ENCODE measurements at regions not wholly inside any gene's neighbourhood (a gene's known extent, or its start where the extent isn't known, plus 50 kb on each side); places are given as distances from the start of the nearest gene placed in this dataset.

DNA sequence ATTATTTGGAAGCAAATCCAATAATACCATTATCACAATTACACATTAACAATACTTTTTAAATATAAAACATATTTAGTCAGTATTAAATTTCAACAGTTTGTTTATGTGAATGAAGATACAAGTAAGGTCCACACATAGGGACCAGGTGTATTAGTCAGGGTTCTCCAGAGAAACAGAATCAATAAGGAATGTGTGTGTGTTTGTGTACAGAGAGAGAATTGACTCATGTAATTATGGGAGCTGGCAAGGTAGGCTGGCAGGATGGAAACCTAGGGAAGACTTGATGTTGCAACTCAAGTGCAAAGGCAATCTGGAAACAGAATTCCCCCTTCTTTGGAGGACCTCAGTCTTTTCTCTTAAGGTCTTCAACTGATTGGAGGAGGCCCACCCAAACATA, 123.2 kb upstream of the OTX2 start:
- DNase-seq = no peak
- intact Hi-C loops (cut with micrococcal nuclease) = no loop called here
- POLR2A ChIA-PET = no interaction called here
- H3K27me3 Mint-ChIP-seq = no peaks in the 10 kb centered on the region
- no peaks in the 10 kb centered on the region for H3K4me1 Mint-ChIP-seq (ENCODE audit: low read depth)
- CTCF ChIA-PET = interaction anchor here (0.6 kb wide), 1 partner anchor 59 kb away, joined by 3 read pairs; no protein-coding TSS in a partner anchor
- no peaks in the 10 kb centered on the region for H3K36me3 Mint-ChIP-seq
- H3K27ac Mint-ChIP-seq = no peak overlapping the region
- no peaks in the 10 kb centered on the region for H3K9me3 Mint-ChIP-seq
- H3K4me3 Mint-ChIP-seq = no peak overlapping the region

DNA sequence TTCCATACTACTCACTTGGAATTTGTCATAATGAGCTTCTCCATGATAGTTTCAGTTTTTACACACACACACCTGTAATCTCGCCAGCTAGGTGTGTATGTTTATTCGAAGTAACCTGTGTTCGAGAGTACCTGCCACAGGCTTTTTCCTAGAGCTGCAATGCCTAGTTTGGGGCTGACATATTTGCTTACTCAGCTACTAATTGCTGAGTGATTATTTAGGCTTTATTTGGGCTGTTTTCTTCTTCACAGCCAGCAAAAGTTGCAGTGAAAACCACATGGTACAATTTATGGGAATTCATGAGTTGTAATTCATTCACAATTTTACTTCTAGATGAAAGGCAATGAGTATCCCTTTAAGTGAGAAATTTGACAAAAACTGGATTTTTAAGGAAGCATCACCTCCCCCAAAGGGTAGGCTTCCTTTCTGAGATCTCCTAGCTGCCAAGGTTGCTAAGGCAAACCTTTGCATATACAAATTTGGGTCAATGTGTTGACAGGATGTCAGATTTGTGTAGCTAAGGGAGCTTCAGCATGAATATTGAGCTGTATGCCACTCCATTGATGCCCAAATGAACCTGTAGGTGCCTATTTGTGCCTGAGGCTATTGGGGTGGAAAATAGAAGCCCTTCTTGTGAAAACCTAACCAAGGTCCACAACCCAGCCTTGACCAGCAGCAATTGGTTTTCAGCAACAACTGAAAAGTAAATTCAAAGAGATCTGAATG, 108.7 kb upstream of the OTX2 start:
- intact Hi-C loops (cut with micrococcal nuclease) = no loop called here
- no peak overlapping the region for H3K27ac Mint-ChIP-seq
- H3K9me3 Mint-ChIP-seq = peaks cover 6% of the 10 kb centered on the region
- ChIA-PET CTCF (no interaction called here), POLR2A (no interaction called here)
- H3K36me3 Mint-ChIP-seq = no peaks in the 10 kb centered on the region
- no peaks in the 10 kb centered on the region for H3K4me1 Mint-ChIP-seq (ENCODE audit: low read depth)
- H3K4me3 Mint-ChIP-seq = no peak overlapping the region
- DNase-seq = no peak
- peaks cover 2% of the 10 kb centered on the region for H3K27me3 Mint-ChIP-seq

DNA sequence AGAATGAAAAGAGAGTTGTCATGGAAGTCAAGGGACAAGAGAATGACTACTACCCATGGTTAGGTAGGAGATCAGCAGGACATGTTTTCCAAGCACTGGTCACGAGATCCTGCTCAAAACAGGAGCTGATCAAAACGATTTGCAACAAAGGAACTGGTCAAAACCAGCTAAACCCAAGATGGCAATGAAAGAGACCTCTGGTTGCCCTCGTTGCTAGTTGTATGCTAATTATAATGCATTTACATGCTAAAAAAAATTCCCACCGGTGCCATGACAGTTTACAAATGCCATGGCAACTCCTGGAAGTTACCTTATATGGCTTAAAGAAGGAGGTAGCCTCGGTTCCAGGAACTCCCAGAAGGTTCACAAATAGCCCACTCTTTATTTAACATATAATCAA, 95.0 kb upstream of the OTX2 start:
- Mint-ChIP-seq H3K9me3 (no peaks in the 10 kb centered on the region), H3K4me1 (ENCODE audit: low read depth) (no peaks in the 10 kb centered on the region), H3K27ac (no peak overlapping the region), H3K4me3 (no peak overlapping the region), H3K27me3 (peaks cover 9% of the 10 kb centered on the region), H3K36me3 (no peaks in the 10 kb centered on the region)
- no peak for DNase-seq
- intact Hi-C loops (cut with micrococcal nuclease) = no loop called here
- ChIA-PET CTCF (no interaction called here), POLR2A (no interaction called here)

DNA sequence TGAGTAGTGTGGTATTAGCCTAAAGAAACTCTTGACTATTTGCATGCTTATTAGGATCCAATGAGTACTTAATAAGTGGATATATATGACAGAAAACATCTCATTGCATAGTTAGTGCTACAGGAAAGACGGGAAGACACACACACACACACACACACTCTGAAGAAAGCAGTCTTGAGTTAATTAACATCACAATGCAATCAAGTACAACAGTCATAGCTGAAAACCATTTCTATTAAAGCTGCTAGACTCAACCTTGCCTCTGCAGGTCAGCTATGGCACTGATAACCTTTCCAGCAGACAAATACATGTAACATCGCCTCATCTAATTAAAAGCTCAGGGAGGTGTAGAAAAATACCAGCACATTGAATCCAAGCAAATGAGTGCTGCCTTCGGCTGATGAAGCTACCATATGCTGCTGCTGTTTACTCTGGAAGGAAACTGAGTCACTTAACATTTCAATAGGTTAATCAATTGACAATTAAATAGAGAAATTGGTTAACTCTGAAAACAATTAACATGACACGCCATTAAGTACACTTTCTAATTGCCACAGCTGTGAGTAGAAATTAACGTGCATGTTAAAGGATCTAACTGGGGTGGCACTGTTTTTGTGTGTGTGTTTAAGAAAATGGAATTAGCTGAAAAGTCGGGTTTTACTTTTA, 93.2 kb upstream of the OTX2 start:
- Mint-ChIP-seq H3K36me3 (no peaks in the 10 kb centered on the region), H3K27ac (no peak overlapping the region), H3K4me3 (no peak overlapping the region), H3K4me1 (ENCODE audit: low read depth) (no peaks in the 10 kb centered on the region), H3K9me3 (no peaks in the 10 kb centered on the region), H3K27me3 (peaks cover 11% of the 10 kb centered on the region)
- ChIA-PET POLR2A (no interaction called here), CTCF (no interaction called here)
- intact Hi-C loops (cut with micrococcal nuclease) = no loop called here
- DNase-seq = no peak

DNA sequence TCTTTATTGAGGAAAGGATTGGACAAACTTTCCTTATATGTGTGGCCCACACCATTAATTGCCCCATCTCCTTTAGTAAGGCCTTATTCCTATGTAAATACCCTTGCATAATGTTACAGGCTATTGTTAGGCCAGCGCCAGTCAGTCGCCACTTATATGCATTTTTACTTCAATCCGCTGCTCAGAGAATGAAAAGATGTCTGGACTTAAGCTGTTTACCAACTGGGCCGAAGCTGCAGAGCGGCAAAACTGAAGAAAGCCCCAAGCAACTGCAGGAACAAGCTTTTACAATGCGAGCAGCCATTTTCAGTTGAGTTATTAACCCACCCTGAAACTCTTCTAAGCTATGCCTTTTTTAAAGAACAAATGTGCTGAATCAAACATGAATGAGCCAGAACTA, 92.1 kb upstream of the OTX2 start:
- ChIA-PET POLR2A (no interaction called here), CTCF (no interaction called here)
- Mint-ChIP-seq H3K27ac (no peak overlapping the region), H3K9me3 (no peaks in the 10 kb centered on the region), H3K27me3 (peaks cover 11% of the 10 kb centered on the region), H3K36me3 (no peaks in the 10 kb centered on the region), H3K4me3 (no peak overlapping the region), H3K4me1 (ENCODE audit: low read depth) (no peaks in the 10 kb centered on the region)
- DNase-seq = no peak
- intact Hi-C loops (cut with micrococcal nuclease) = no loop called here

DNA sequence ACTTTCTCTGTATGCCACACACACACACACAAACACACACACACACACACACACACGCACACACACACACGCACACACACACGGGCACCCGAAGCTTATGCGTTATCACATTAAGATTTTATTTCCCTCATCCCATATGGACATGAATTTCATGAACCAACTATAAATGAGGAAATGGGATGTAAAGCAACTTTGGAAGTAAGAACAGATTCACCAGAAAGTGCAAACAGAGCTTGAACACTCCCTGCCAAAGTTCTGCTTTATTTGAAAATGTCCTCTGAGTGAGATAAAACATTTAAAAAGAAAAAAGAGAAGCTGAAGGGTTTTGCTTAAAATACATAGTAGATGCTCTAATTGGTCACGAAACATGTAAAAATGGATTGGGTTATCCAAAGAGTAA, 90.4 kb upstream of the OTX2 start:
- no peak overlapping the region for H3K27ac Mint-ChIP-seq
- ChIA-PET POLR2A (no interaction called here), CTCF (no interaction called here)
- H3K9me3 Mint-ChIP-seq = no peaks in the 10 kb centered on the region
- no peak overlapping the region for H3K4me3 Mint-ChIP-seq
- H3K4me1 Mint-ChIP-seq (ENCODE audit: low read depth) = no peaks in the 10 kb centered on the region
- DNase-seq = no peak
- H3K27me3 Mint-ChIP-seq = peaks cover 13% of the 10 kb centered on the region
- intact Hi-C loops (cut with micrococcal nuclease) = no loop called here
- H3K36me3 Mint-ChIP-seq = no peaks in the 10 kb centered on the region

DNA sequence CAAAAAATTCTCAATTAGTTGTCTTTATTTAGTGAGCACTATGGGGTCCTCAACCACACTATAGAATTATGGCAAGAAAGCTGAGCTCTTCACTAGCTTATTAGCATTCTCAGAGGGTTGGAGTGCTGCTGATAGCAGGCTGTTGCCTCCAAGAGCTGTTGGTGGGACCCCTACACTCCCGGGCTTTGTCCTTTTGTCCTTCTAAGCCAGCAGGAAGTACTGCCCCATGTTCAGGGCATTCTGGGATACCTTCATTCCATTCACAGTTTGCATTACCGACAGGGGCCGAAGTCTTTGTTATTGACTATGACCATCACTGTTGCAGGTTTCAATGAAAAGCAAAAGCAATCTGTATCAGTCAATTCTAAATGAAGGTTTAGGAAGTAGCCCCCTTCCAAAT, 89.5 kb upstream of the OTX2 start:
- peaks cover 10% of the 10 kb centered on the region for H3K27me3 Mint-ChIP-seq
- POLR2A ChIA-PET = no interaction called here
- no peaks in the 10 kb centered on the region for H3K4me1 Mint-ChIP-seq (ENCODE audit: low read depth)
- intact Hi-C loops (cut with micrococcal nuclease) = no loop called here
- no peaks in the 10 kb centered on the region for H3K36me3 Mint-ChIP-seq
- H3K4me3 Mint-ChIP-seq = no peak overlapping the region
- CTCF ChIA-PET = no interaction called here
- H3K27ac Mint-ChIP-seq = no peak overlapping the region
- no peak for DNase-seq
- H3K9me3 Mint-ChIP-seq = no peaks in the 10 kb centered on the region

DNA sequence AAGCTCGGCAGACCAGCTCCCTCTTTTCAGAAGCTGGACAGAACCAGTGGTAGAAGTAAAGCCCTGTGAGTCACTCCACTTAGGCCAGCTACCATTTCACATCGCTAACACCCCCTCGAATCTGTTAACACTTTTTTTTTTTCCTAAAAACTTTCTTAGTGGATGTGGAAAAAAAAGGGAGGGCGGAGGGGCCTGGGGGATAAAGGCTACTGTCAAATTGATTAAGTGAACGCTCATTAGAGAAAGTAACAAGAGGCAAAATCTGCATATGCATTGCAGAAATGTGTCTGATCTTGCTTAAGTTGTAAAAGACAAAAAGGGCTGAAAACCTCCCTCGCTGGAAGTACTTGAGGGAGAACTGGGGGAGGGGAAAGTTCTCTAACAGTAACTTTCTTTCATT, 86.6 kb upstream of the OTX2 start:
- peaks cover 15% of the 10 kb centered on the region for H3K27me3 Mint-ChIP-seq

DNA sequence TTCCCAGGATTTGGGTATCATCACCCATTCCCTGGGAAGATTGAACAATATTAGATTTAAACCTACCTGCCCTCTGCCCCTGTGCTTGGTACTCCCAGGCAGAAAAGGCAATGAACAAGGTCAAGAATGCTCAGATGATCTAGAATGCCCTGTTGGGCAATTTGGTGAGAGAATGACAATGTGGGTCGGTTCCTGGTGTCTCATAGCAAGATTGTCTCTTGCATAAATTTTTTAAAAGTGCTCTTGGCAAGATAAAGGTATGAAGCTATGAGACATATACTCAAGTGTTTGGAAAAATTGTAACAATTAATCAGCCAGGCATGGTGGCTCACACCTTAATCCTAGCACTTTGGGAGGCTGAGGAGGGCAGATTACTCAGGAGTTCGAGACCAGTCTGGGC, 86.0 kb upstream of the OTX2 start:
- no peaks in the 10 kb centered on the region for H3K9me3 Mint-ChIP-seq
- H3K27ac Mint-ChIP-seq = no peak overlapping the region
- ChIA-PET POLR2A (no interaction called here), CTCF (interaction anchor here (0.6 kb wide), 1 partner anchor 237 kb away, joined by 3 read pairs; no protein-coding TSS in a partner anchor)
- DNase-seq = no peak
- peaks cover 18% of the 10 kb centered on the region for H3K27me3 Mint-ChIP-seq
- intact Hi-C loops (cut with micrococcal nuclease) = no loop called here
- H3K4me3 Mint-ChIP-seq = no peak overlapping the region
- H3K36me3 Mint-ChIP-seq = no peaks in the 10 kb centered on the region
- H3K4me1 Mint-ChIP-seq (ENCODE audit: low read depth) = no peaks in the 10 kb centered on the region

More for the DNA sequence above, 86.6 kb upstream of the OTX2 start:
- H3K36me3 Mint-ChIP-seq = no peaks in the 10 kb centered on the region
- no peaks in the 10 kb centered on the region for H3K9me3 Mint-ChIP-seq
- ChIA-PET POLR2A (no interaction called here), CTCF (interaction anchor here (0.6 kb wide), 1 partner anchor 238 kb away, joined by 3 read pairs; no protein-coding TSS in a partner anchor)
- H3K4me1 Mint-ChIP-seq (ENCODE audit: low read depth) = no peaks in the 10 kb centered on the region
- no peak overlapping the region for H3K4me3 Mint-ChIP-seq
- H3K27ac Mint-ChIP-seq = no peak overlapping the region
- intact Hi-C loops (cut with micrococcal nuclease) = no loop called here
- no peak for DNase-seq

DNA sequence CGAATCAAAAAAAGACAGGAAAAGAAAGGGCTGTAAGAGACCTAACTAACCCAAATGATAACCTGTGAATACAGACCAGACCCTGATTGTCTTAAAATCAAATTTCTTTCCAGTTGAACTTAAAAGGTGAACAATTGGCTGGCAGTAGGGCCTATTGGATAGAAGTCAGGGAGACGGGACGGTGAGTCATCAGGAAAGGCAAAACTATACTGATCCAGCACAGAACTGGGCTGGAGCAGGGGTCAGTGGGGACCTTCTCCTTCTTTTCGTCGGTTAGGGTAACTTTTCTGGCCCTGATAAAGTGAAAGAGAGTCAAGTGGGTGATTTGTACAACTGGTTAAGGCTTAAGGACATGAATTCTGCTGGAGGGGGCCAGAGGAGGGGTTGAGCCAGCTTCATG, 84.9 kb upstream of the OTX2 start:
- Mint-ChIP-seq H3K27ac (no peak overlapping the region), H3K27me3 (peaks cover 20% of the 10 kb centered on the region), H3K4me3 (no peak overlapping the region), H3K9me3 (no peaks in the 10 kb centered on the region), H3K4me1 (ENCODE audit: low read depth) (no peaks in the 10 kb centered on the region), H3K36me3 (no peaks in the 10 kb centered on the region)
- ChIA-PET POLR2A (no interaction called here), CTCF (no interaction called here)
- intact Hi-C loops (cut with micrococcal nuclease) = no loop called here
- no peak for DNase-seq

DNA sequence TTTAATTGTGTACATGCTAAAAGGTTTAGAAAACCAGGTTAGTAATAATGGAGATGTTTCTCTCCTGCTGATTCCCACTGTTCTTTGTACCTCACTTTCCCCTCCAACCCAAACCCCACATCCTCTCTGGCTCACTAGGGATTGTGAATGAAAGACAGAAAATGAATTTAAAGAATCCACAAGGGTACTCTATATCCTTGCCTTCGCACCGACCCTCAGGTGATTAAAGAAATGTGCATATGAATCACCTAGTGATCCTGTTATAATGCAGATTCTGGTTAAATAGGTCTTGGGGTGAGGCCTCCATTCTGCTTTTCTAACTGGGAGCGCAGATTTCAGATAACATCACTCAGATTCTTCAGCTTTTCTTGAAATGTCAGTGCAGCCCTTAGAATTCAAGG, 84.3 kb upstream of the OTX2 start:
- peaks cover 22% of the 10 kb centered on the region for H3K27me3 Mint-ChIP-seq
- no peak overlapping the region for H3K27ac Mint-ChIP-seq
- H3K4me3 Mint-ChIP-seq = no peak overlapping the region
- no peaks in the 10 kb centered on the region for H3K9me3 Mint-ChIP-seq
- ChIA-PET CTCF (no interaction called here), POLR2A (no interaction called here)
- H3K4me1 Mint-ChIP-seq (ENCODE audit: low read depth) = no peaks in the 10 kb centered on the region
- no peaks in the 10 kb centered on the region for H3K36me3 Mint-ChIP-seq
- intact Hi-C loops (cut with micrococcal nuclease) = no loop called here
- no peak for DNase-seq

DNA sequence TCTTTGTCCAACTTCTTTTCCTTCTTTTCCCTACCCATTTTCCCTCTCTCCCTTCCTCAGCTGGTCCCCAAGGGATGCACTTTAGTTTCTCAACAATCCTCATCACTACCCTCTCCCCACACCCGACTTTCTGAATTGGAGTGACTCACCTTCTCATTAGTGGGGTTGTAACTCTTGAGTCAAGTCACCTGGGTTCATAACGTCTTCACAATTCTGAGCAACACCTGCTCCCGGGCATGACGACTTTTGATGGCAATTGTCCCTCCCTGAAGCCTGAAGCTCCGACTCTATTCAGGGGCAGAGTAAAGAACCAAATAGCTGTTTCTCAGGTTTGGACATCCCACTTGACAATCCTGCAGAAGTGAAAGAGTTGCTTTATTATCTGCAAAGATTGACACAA, 82.7 kb upstream of the OTX2 start:
- no peak for DNase-seq
- Mint-ChIP-seq H3K36me3 (no peaks in the 10 kb centered on the region), H3K27ac (no peak overlapping the region), H3K27me3 (peaks cover 26% of the 10 kb centered on the region), H3K4me1 (ENCODE audit: low read depth) (no peaks in the 10 kb centered on the region), H3K4me3 (no peak overlapping the region), H3K9me3 (no peaks in the 10 kb centered on the region)
- CTCF ChIA-PET = no interaction called here
- intact Hi-C loops (cut with micrococcal nuclease) = no loop called here
- POLR2A ChIA-PET = no interaction called here

DNA sequence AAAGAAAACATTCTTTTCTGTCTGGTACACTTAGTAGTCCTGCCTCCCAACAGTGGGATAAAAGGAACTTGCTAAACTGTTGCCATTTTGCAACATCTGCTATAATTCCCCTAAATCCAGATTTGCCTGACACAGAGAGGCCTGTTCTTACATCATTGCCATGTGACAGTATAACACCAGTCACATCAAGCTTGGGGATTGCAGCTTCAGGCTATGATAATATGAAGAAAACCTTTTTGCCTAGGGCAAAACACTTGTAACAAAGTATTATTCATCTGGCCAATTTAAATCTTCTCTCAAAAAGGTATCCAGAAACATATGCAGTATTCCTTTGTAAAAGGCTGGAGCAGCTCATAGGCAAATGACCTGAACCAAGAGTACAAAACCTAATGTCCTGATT, 80.9 kb upstream of the OTX2 start:
- Mint-ChIP-seq H3K27me3 (peaks cover 30% of the 10 kb centered on the region), H3K9me3 (no peaks in the 10 kb centered on the region), H3K4me1 (ENCODE audit: low read depth) (no peaks in the 10 kb centered on the region), H3K27ac (no peak overlapping the region), H3K36me3 (no peaks in the 10 kb centered on the region), H3K4me3 (no peak overlapping the region)
- intact Hi-C loops (cut with micrococcal nuclease) = no loop called here
- POLR2A ChIA-PET = no interaction called here
- DNase-seq = no peak
- CTCF ChIA-PET = no interaction called here

Measured in activated CD4-positive, alpha-beta memory T cell treated with anti-CD3 and anti-CD28 coated beads for 36 hours (primary cell).